ENCODE measurements at regions not wholly inside any gene's neighbourhood (a gene's known extent, or its start where the extent isn't known, plus 50 kb on each side); places are given as distances from the start of the nearest gene placed in this dataset.

DNA sequence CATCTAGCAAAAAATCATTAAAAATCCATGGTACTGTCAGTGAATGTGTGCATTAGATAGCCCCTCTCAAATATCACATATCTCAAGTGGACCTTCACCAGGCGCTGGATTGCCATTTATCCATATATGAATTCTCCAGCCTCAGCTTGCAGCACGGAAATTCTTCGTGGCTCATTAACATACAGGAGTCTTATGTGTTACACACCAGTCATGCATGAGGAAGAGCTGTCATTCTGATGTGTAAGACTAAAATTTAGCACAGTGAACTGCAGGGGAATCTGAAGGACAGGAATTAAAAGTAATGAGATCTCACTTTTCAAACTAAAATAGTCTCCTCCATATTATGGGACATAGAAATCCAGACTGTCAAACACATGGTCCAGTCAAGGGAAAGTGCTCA is 542.4 kb upstream of the DPP6 start:
- no peak for TF ChIP-seq TAF1 (IDR thresholded peaks at IDR 0.05; ENCODE audit: low read depth)
- no peak for TF ChIP-seq EGR1 (IDR thresholded peaks at IDR 0.05)
